ENCODE measurements at regions not wholly inside any gene's neighbourhood (a gene's known extent, or its start where the extent isn't known, plus 50 kb on each side); places are given as distances from the start of the nearest gene placed in this dataset.
"Not testable (repeated sequence)": the region's sequence is repeated elsewhere in the genome, so short reads cannot be mapped to it uniquely, and the experiment has no call there.

- DNase-seq = no peak
Measured at GRCh38 chrX:39787999-39788398, 309.8 kb downstream of the BCOR start.

GRCh38 chrX:39788521-39788920 is 309.2 kb downstream of the BCOR start:
- DNase-seq = no peak

- no peak for DNase-seq
Measured at GRCh38 chrX:39791691-39792090, 306.1 kb downstream of the BCOR start.

GRCh38 chrX:39795605-39796004 is 302.2 kb downstream of the BCOR start:
- no peak for DNase-seq

- DNase-seq = no peak
Measured at GRCh38 chrX:39796856-39797255, 300.9 kb downstream of the BCOR start.

GRCh38 chrX:39798488-39798887 is 299.3 kb downstream of the BCOR start:
- DNase-seq = not testable (repeated sequence)

GRCh38 chrX:39802354-39802753 is 295.4 kb downstream of the BCOR start:
- DNase-seq = no peak

- no peak for DNase-seq
Measured at GRCh38 chrX:39802908-39803307, 294.9 kb downstream of the BCOR start.

- DNase-seq = no peak
Measured at GRCh38 chrX:39805022-39805421, 292.7 kb downstream of the BCOR start.

- DNase-seq = no peak
Measured at GRCh38 chrX:39805825-39806224, 291.9 kb downstream of the BCOR start.

GRCh38 chrX:39808471-39808917 is 289.3 kb downstream of the BCOR start:
- DNase-seq = no peak

GRCh38 chrX:39809331-39809730 is 288.4 kb downstream of the BCOR start:
- DNase-seq = no peak

GRCh38 chrX:39810901-39811300 is 286.9 kb downstream of the BCOR start:
- no peak for DNase-seq

GRCh38 chrX:39811376-39811775 is 286.4 kb downstream of the BCOR start:
- no peak for DNase-seq

GRCh38 chrX:39813631-39814277 is 284.0 kb downstream of the BCOR start:
- no peak for DNase-seq

- no peak for DNase-seq
Measured at GRCh38 chrX:39814391-39814790, 283.4 kb downstream of the BCOR start.

GRCh38 chrX:39815631-39816030 is 282.1 kb downstream of the BCOR start:
- no peak for DNase-seq

- DNase-seq = no peak
Measured at GRCh38 chrX:39816871-39817731, 280.7 kb downstream of the BCOR start.

GRCh38 chrX:39817754-39818470 is 279.8 kb downstream of the BCOR start:
- no peak for DNase-seq

GRCh38 chrX:39818750-39819149 is 279.0 kb downstream of the BCOR start:
- no peak for DNase-seq

- DNase-seq = no peak
Measured at GRCh38 chrX:39819921-39820849, 277.6 kb downstream of the BCOR start.

- DNase-seq = no peak
Measured at GRCh38 chrX:39820938-39821708, 276.6 kb downstream of the BCOR start.
